KMS-11 (cell line): ENCODE measurements at regions not wholly inside any gene's neighbourhood (a gene's known extent, or its start where the extent isn't known, plus 50 kb on each side); places are given as distances from the start of the nearest gene placed in this dataset.

Experiments used
- H2AFZ ChIP-seq: fragments of 200-600 bp; sonication (generic); 2 replicates; pipeline ENCODE4 v1.6.1; 2016; ENCODE audit warnings: antibody characterized with exemption, mixed run types, low read depth
- H3K27ac ChIP-seq: fragments of 200-600 bp; sonication (generic); 2 replicates; pipeline ENCODE4 v1.6.1; 2016; ENCODE audit warnings: mild to moderate bottlenecking, mixed run types
- H3K27me3 ChIP-seq: fragments of 200-600 bp; sonication (generic); 2 replicates; pipeline ENCODE4 v1.6.1; 2017; ENCODE audit warnings: mild to moderate bottlenecking, low read depth, mixed run types, moderate library complexity; ENCODE audit not compliant: insufficient read depth
- H3K36me3 ChIP-seq: fragments of 200-600 bp; sonication (generic); 2 replicates; pipeline ENCODE4 v1.6.1; 2017; ENCODE audit warnings: mild to moderate bottlenecking, mixed run types; ENCODE audit not compliant: insufficient read depth
- H3K4me1 ChIP-seq: fragments of 200-600 bp; sonication (generic); 2 replicates; pipeline ENCODE4 v1.6.1; 2016; ENCODE audit warnings: mild to moderate bottlenecking, low read depth, mixed run types; ENCODE audit not compliant: poor library complexity, severe bottlenecking
- H3K4me2 ChIP-seq: fragments of 200-600 bp; sonication (generic); 2 replicates; pipeline ENCODE4 v1.7.0; 2016; ENCODE audit warnings: mild to moderate bottlenecking, mixed run types
- H3K4me3 ChIP-seq: fragments of 200-600 bp; sonication (generic); IDR thresholded peaks from 2 replicates; pipeline ENCODE4 v1.6.1; 2017; ENCODE audit warnings: low read depth, low read length, mixed read lengths; ENCODE audit not compliant: insufficient read depth
- H3K79me2 ChIP-seq: fragments of 200-600 bp; sonication (generic); 2 replicates; pipeline ENCODE4 v1.6.1; 2016; ENCODE audit warnings: low read depth, mixed run types; ENCODE audit not compliant: insufficient read depth
- H3K9ac ChIP-seq: fragments of 200-600 bp; sonication (generic); 2 replicates; pipeline ENCODE4 v1.6.1; 2016; ENCODE audit warnings: mild to moderate bottlenecking, mixed run types
- H4K20me1 ChIP-seq: fragments of 200-600 bp; sonication (generic); 2 replicates; pipeline ENCODE4 v1.6.1; 2016; ENCODE audit warnings: mild to moderate bottlenecking, mixed run types; ENCODE audit not compliant: insufficient read depth
- TF ChIP-seq, protein P1 (sequence below): fragments of 200-600 bp; sonication (generic); conservative IDR thresholded peaks from 2 replicates; pipeline ENCODE4 v1.6.1; 2017; ENCODE audit warnings: low read depth, mild to moderate bottlenecking, antibody characterized with exemption, low read length, moderate library complexity, mixed read lengths

DNA sequence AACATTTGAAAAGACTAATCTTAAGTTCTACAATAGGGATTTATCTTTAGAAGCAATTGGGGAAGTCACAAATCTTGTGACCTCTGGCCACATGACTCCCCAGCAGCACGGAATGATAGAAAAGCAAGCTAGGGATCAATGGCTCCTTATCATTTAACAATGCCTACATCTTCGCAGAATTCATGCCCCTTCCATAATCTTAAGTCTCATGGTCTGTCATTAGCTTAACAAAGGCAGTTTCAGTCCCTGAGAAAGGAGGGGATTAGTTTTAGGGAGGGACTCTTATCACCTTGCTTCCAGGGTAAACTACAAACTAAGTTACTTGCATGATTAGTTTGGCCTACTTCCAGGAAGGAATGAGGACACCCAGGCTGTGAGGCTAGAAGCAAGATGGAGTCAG is 486.0 kb downstream of the RMST start:
- Histone ChIP-seq H3K4me1 (no peaks in the 10 kb centered on the region), H3K4me3 (no peak overlapping the region), H2AFZ (no peak overlapping the region), H3K27ac (no peak overlapping the region), H3K79me2 (no peaks in the 10 kb centered on the region), H3K9ac (no peak overlapping the region), H4K20me1 (no peaks in the 10 kb centered on the region), H3K4me2 (no peak overlapping the region), H3K36me3 (no peaks in the 10 kb centered on the region), H3K27me3 (no peaks in the 10 kb centered on the region)
- TF ChIP-seq, protein P1, sequence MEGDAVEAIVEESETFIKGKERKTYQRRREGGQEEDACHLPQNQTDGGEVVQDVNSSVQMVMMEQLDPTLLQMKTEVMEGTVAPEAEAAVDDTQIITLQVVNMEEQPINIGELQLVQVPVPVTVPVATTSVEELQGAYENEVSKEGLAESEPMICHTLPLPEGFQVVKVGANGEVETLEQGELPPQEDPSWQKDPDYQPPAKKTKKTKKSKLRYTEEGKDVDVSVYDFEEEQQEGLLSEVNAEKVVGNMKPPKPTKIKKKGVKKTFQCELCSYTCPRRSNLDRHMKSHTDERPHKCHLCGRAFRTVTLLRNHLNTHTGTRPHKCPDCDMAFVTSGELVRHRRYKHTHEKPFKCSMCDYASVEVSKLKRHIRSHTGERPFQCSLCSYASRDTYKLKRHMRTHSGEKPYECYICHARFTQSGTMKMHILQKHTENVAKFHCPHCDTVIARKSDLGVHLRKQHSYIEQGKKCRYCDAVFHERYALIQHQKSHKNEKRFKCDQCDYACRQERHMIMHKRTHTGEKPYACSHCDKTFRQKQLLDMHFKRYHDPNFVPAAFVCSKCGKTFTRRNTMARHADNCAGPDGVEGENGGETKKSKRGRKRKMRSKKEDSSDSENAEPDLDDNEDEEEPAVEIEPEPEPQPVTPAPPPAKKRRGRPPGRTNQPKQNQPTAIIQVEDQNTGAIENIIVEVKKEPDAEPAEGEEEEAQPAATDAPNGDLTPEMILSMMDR, result no peak

DNA sequence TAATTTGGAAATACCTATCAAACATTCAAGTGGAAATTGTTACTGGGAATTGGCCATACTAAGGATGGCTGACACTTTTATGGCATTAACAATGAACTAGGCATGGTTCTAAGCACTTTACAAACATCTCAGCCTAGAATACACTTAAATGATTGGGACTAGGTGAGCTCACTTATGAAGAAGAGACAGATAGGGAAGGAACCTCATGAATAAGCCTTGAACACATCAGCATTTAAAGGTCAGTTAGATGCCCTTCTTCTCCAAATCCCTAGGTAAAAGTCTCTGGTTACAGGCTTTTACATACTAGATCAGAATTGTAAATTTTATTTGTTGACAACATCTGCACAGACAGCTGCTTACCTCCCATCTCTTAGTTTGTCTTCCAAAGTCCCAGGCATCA is 488.6 kb downstream of the RMST start:
- Histone ChIP-seq H3K4me2 (no peak overlapping the region), H3K4me1 (no peaks in the 10 kb centered on the region), H3K27me3 (no peaks in the 10 kb centered on the region), H3K79me2 (no peaks in the 10 kb centered on the region), H3K9ac (no peak overlapping the region), H3K36me3 (no peaks in the 10 kb centered on the region), H4K20me1 (no peaks in the 10 kb centered on the region), H3K27ac (no peak overlapping the region), H3K4me3 (no peak overlapping the region), H2AFZ (no peak overlapping the region)
- TF ChIP-seq, protein P1, result no peak

DNA sequence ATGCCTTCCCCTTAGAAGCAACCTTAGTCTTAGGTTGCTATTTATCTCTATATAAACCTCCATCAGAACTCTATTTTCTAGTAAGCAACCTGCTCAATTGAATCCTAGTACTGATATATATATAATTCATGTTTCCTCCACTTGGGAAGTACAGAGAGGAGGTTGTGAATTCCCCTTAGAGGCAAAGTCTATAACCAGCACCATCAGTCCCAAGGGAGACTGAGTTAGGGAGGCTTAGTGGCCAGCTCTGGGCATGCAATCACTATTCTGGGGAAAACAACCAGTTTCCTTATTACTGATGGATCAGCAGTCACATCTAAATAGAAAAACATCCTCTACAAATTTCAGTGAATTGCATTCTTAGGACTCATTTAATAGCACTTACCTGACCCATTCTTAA is 489.1 kb downstream of the RMST start:
- Histone ChIP-seq H3K79me2 (no peaks in the 10 kb centered on the region), H3K36me3 (no peaks in the 10 kb centered on the region), H3K27ac (no peak overlapping the region), H3K4me3 (no peak overlapping the region), H4K20me1 (no peaks in the 10 kb centered on the region), H3K4me2 (no peak overlapping the region), H2AFZ (no peak overlapping the region), H3K9ac (no peak overlapping the region), H3K27me3 (no peaks in the 10 kb centered on the region), H3K4me1 (no peaks in the 10 kb centered on the region)
- TF ChIP-seq, protein P1, result no peak

DNA sequence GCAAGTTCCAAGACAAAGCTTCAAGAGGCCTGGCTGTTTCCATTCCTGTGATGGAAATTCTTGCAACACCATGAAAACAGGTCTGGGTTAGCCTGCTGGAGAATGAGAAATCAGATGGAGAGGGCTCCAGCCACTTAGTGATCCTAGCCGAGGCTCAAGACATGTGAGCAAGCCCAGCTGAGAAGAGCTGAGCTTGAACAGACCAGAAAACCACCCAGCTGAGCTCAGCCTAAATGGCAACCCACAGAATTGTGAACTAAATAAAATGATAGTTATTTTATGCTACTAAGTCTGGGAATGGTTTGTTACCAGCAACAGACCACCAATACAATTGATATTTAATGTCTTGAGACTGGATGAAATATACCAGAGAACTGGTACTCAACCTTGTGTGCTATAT is 494.5 kb downstream of the RMST start:
- H3K36me3 ChIP-seq, result no peaks in the 10 kb centered on the region
- H3K4me1 ChIP-seq, result no peaks in the 10 kb centered on the region
- no peak overlapping the region for H3K4me3 ChIP-seq
- no peak overlapping the region for H2AFZ ChIP-seq
- no peaks in the 10 kb centered on the region for H4K20me1 ChIP-seq
- H3K4me2 ChIP-seq, result no peak overlapping the region
- H3K27me3 ChIP-seq, result no peaks in the 10 kb centered on the region
- TF ChIP-seq, protein P1, result no peak
- no peaks in the 10 kb centered on the region for H3K79me2 ChIP-seq
- no peak overlapping the region for H3K27ac ChIP-seq
- no peak overlapping the region for H3K9ac ChIP-seq

DNA sequence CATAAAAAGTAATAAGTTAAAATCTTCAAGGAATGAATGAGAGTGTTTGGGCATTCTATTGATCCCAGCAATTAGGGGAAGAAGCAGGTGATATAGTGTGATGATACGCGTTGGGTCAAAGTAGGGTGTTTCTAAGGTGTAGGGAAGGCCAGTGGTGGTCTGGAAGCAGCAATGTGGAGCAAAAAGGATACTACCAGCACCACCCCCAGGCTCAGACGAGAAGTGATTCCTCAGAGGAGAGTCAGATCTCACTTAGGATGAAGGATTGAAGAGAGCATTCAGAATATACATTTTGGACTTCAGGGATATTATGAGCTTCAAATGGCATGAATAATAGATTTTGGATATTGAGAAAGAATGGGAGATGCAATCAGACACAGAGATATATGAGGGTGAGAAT is 497.6 kb downstream of the RMST start:
- H3K4me2 ChIP-seq, result no peak overlapping the region
- H3K36me3 ChIP-seq, result no peaks in the 10 kb centered on the region
- H3K79me2 ChIP-seq, result no peaks in the 10 kb centered on the region
- TF ChIP-seq, protein P1, result no peak
- no peak overlapping the region for H3K9ac ChIP-seq
- no peak overlapping the region for H2AFZ ChIP-seq
- no peaks in the 10 kb centered on the region for H3K4me1 ChIP-seq
- H3K4me3 ChIP-seq, result no peak overlapping the region
- no peaks in the 10 kb centered on the region for H4K20me1 ChIP-seq
- no peaks in the 10 kb centered on the region for H3K27me3 ChIP-seq
- H3K27ac ChIP-seq, result no peak overlapping the region
